Chondrocyte (in vitro differentiated cells): ENCODE measurements at regions not wholly inside any gene's neighbourhood (a gene's known extent, or its start where the extent isn't known, plus 50 kb on each side); places are given as distances from the start of the nearest gene placed in this dataset.

Source experiments
- DNase-seq: peaks from one replicate; pipeline ENCODE4 v3.0.0; 2021; ENCODE audit warnings: mixed read lengths, low spot score
- H3K27ac Mint-ChIP-seq: one replicate; pipeline ENCODE4 v1.8.0; 2021; ENCODE audit warnings: mild to moderate bottlenecking, moderate library complexity, mixed read lengths; ENCODE audit not compliant: unreplicated experiment
- H3K27me3 Mint-ChIP-seq: 2 replicates; pipeline ENCODE4 v1.8.0; 2021; ENCODE audit warnings: low read depth, mixed read lengths
- H3K36me3 Mint-ChIP-seq: 2 replicates; pipeline ENCODE4 v1.8.0; 2021; ENCODE audit warnings: low read depth, mixed read lengths
- H3K4me1 Mint-ChIP-seq: 2 replicates; pipeline ENCODE4 v1.8.0; 2021; ENCODE audit warnings: low read depth, mild to moderate bottlenecking, mixed read lengths
- H3K4me3 Mint-ChIP-seq: one replicate; pipeline ENCODE4 v1.8.0; 2021; ENCODE audit warnings: mild to moderate bottlenecking, moderate library complexity, mixed read lengths; ENCODE audit not compliant: unreplicated experiment
- H3K9me3 Mint-ChIP-seq: 2 replicates; pipeline ENCODE4 v1.8.0; 2021; ENCODE audit warnings: low read depth, mixed read lengths
- CTCF ChIP-seq: fragments of 200-600 bp; sonication (generic); IDR thresholded peaks from 2 replicates; pipeline ENCODE4 v1.5.0; 2021; ENCODE audit warnings: antibody characterized with exemption, mild to moderate bottlenecking, moderate library complexity

GRCh38 chr1:193736507-193736906, 550.1 kb upstream of the B3GALT2 start:
- TF ChIP-seq CTCF: no peak
- DNase-seq: no peak
- Mint-ChIP-seq H3K4me1 (peaks cover 5% of the 10 kb centered on the region), H3K4me3 (no peak overlapping the region), H3K36me3 (no peaks in the 10 kb centered on the region), H3K27me3 (no peaks in the 10 kb centered on the region), H3K9me3 (no peaks in the 10 kb centered on the region), H3K27ac (no peak overlapping the region)

- no peaks in the 10 kb centered on the region for H3K9me3 Mint-ChIP-seq
- no peak for TF ChIP-seq CTCF
- H3K27ac Mint-ChIP-seq: no peak overlapping the region
- no peak for DNase-seq
- peaks cover 5% of the 10 kb centered on the region for H3K4me1 Mint-ChIP-seq
- no peaks in the 10 kb centered on the region for H3K27me3 Mint-ChIP-seq
- no peak overlapping the region for H3K4me3 Mint-ChIP-seq
- no peaks in the 10 kb centered on the region for H3K36me3 Mint-ChIP-seq
Measured at GRCh38 chr1:193733674-193734073, 547.3 kb upstream of the B3GALT2 start.

- H3K36me3 Mint-ChIP-seq: no peaks in the 10 kb centered on the region
- no peak overlapping the region for H3K4me3 Mint-ChIP-seq
- no peak for DNase-seq
- H3K9me3 Mint-ChIP-seq: no peaks in the 10 kb centered on the region
- H3K27ac Mint-ChIP-seq: no peak overlapping the region
- TF ChIP-seq CTCF: no peak
- no peaks in the 10 kb centered on the region for H3K27me3 Mint-ChIP-seq
- H3K4me1 Mint-ChIP-seq: no peaks in the 10 kb centered on the region
Measured at GRCh38 chr1:193730017-193730416, 543.6 kb upstream of the B3GALT2 start.

- no peak for TF ChIP-seq CTCF
- Mint-ChIP-seq H3K27ac (no peak overlapping the region), H3K4me1 (no peaks in the 10 kb centered on the region), H3K36me3 (no peaks in the 10 kb centered on the region), H3K9me3 (no peaks in the 10 kb centered on the region), H3K4me3 (no peak overlapping the region), H3K27me3 (no peaks in the 10 kb centered on the region)
- DNase-seq: no peak
Measured at GRCh38 chr1:193729429-193729828, 543.0 kb upstream of the B3GALT2 start.

GRCh38 chr1:193727850-193728249, 541.4 kb upstream of the B3GALT2 start:
- Mint-ChIP-seq H3K27me3 (no peaks in the 10 kb centered on the region), H3K27ac (no peak overlapping the region), H3K4me3 (no peak overlapping the region), H3K36me3 (no peaks in the 10 kb centered on the region), H3K9me3 (no peaks in the 10 kb centered on the region), H3K4me1 (no peaks in the 10 kb centered on the region)
- no peak for TF ChIP-seq CTCF
- DNase-seq: no peak
